Stimulated activated CD8-positive, alpha-beta memory T cell treated with anti-CD3 and anti-CD28 coated beads, Interleukin-12 subunit alpha, Interleukin-12 subunit beta, amount 100 ng/mL, for 4 hours (primary cell): ENCODE measurements at regions not wholly inside any gene's neighbourhood (a gene's known extent, or its start where the extent isn't known, plus 50 kb on each side); places are given as distances from the start of the nearest gene placed in this dataset.

Experiments
- DNase-seq: peaks from one replicate; pipeline ENCODE4 v3.0.0-alpha.2; 2020; ENCODE audit warnings: low read depth

GRCh38 chrX:69226459-69227158 lies 61.4 kb upstream of the PJA1 start:
- no peak for DNase-seq

- DNase-seq = peak; percentile 38
Observed at GRCh38 chrX:69222103-69223090, 57.1 kb upstream of the PJA1 start.

- no peak for DNase-seq
Observed at GRCh38 chrX:69221239-69222102, 56.2 kb upstream of the PJA1 start.

GRCh38 chrX:69218407-69218997 lies 53.2 kb upstream of the PJA1 start:
- DNase-seq = no peak

GRCh38 chrX:69216911-69217310 lies 51.7 kb upstream of the PJA1 start:
- no peak for DNase-seq

GRCh38 chrX:69216446-69216845 lies 51.2 kb upstream of the PJA1 start:
- DNase-seq = no peak

GRCh38 chrX:69215161-69215875 lies 50.1 kb upstream of the PJA1 start:
- DNase-seq = no peak
